ENCODE measurements at regions not wholly inside any gene's neighbourhood (a gene's known extent, or its start where the extent isn't known, plus 50 kb on each side); places are given as distances from the start of the nearest gene placed in this dataset.

- H3K4me3 ChIP-seq (ENCODE audit: low read length), result no peak overlapping the region
- no peak for TF ChIP-seq CTCF (conservative IDR thresholded peaks at IDR 0.05; ENCODE audit: low read length)
- no peak for DNase-seq (ENCODE audit: low read depth)
Measured at GRCh38 chr9:74016004-74016403, 481.1 kb upstream of the RORB start.

- peak; percentile 48 for DNase-seq (ENCODE audit: low read depth)
- no peak overlapping the region for H3K4me3 ChIP-seq (ENCODE audit: low read length)
- no peak for TF ChIP-seq CTCF (conservative IDR thresholded peaks at IDR 0.05; ENCODE audit: low read length)
Measured at GRCh38 chr9:74025402-74025925, 471.7 kb upstream of the RORB start.

GRCh38 chr9:74032421-74032820 is 464.7 kb upstream of the RORB start:
- TF ChIP-seq CTCF (conservative IDR thresholded peaks at IDR 0.05; ENCODE audit: low read length), result no peak
- DNase-seq (ENCODE audit: low read depth), result no peak
- H3K4me3 ChIP-seq (ENCODE audit: low read length), result no peak overlapping the region

- no peak for DNase-seq (ENCODE audit: low read depth)
Measured at GRCh38 chr9:74035786-74036185, 461.3 kb upstream of the RORB start.

GRCh38 chr9:74036549-74037231 is 460.4 kb upstream of the RORB start:
- DNase-seq (ENCODE audit: low read depth), result no peak
- H3K4me3 ChIP-seq (ENCODE audit: low read length), result no peak overlapping the region
- no peak for TF ChIP-seq CTCF (conservative IDR thresholded peaks at IDR 0.05; ENCODE audit: low read length)

More at GRCh38 chr9:74035786-74036185, 461.3 kb upstream of the RORB start:
- TF ChIP-seq CTCF (conservative IDR thresholded peaks at IDR 0.05; ENCODE audit: low read length), result no peak
- H3K4me3 ChIP-seq (ENCODE audit: low read length), result no peak overlapping the region

- no peak for TF ChIP-seq CTCF (conservative IDR thresholded peaks at IDR 0.05; ENCODE audit: low read length)
- no peak overlapping the region for H3K4me3 ChIP-seq (ENCODE audit: low read length)
- DNase-seq (ENCODE audit: low read depth), result no peak
Measured at GRCh38 chr9:74037274-74037673, 459.9 kb upstream of the RORB start.

- no peak for DNase-seq (ENCODE audit: low read depth)
- H3K4me3 ChIP-seq (ENCODE audit: low read length), result no peak overlapping the region
- no peak for TF ChIP-seq CTCF (conservative IDR thresholded peaks at IDR 0.05; ENCODE audit: low read length)
Measured at GRCh38 chr9:74041588-74041987, 455.5 kb upstream of the RORB start.
